ENCODE measurements at regions not wholly inside any gene's neighbourhood (a gene's known extent, or its start where the extent isn't known, plus 50 kb on each side); places are given as distances from the start of the nearest gene placed in this dataset.

DNA sequence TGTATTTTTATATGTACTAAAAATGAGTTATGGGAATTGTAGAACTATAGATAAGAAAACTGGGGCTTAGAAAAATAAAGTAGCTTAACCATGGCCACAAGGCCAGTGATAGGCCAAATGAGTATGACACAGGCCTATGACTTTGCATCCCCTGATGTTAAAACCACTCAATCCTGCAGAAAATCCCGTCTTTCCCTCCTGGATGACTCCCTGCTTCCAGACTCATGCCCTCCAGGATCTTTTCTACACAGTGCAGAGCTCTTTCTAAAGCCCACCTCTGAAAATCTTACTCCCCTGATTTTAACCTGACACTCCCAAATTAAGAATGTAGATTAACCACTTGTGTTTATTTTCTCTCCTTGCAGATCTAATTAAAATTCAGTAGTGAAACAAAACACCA, 489.2 kb upstream of the LRRN3 start:
- TF ChIP-seq, protein P1, sequence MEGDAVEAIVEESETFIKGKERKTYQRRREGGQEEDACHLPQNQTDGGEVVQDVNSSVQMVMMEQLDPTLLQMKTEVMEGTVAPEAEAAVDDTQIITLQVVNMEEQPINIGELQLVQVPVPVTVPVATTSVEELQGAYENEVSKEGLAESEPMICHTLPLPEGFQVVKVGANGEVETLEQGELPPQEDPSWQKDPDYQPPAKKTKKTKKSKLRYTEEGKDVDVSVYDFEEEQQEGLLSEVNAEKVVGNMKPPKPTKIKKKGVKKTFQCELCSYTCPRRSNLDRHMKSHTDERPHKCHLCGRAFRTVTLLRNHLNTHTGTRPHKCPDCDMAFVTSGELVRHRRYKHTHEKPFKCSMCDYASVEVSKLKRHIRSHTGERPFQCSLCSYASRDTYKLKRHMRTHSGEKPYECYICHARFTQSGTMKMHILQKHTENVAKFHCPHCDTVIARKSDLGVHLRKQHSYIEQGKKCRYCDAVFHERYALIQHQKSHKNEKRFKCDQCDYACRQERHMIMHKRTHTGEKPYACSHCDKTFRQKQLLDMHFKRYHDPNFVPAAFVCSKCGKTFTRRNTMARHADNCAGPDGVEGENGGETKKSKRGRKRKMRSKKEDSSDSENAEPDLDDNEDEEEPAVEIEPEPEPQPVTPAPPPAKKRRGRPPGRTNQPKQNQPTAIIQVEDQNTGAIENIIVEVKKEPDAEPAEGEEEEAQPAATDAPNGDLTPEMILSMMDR (IDR thresholded peaks at IDR 0.05) = no peak
- TF ChIP-seq POLR2A (IDR thresholded peaks at IDR 0.05) = no peak

Measured in lower leg skin (tissue), 3 donors.